Naive thymus-derived CD8-positive, alpha-beta T cell (primary cell): ENCODE measurements at regions not wholly inside any gene's neighbourhood (a gene's known extent, or its start where the extent isn't known, plus 50 kb on each side); places are given as distances from the start of the nearest gene placed in this dataset.

ENCODE experiments used
- ATAC-seq, 2 donors: fragments of 150-1000 bp; cut with Tn5 transposase in 1 of 2; sonication (Bioruptor Pico), chemical (Tn5 transposase) in 1 of 2; 1 replicate in 1 of 2; 2 replicates in 1 of 2; pipeline ENCODE4 v1.10.0; 2021; ENCODE audit warnings: mild to moderate bottlenecking in 2 of 2, moderate library complexity in 2 of 2
- POLR2A ChIA-PET: fragments of 350-600 bp; sonication (Branson Sonifier 250); formaldehyde crosslinking; loops from one replicate; lab custom pipeline; 2021; ENCODE audit warnings: antibody characterized with exemption; lab: Charles Lee
- DNase-seq, 10 donors: peaks; one replicate each; pipeline versions ENCODE4 v3.0.0 to v3.0.0-alpha.2; 2020 to 2022
- H3K27ac Mint-ChIP-seq, 10 donors: one replicate each; pipeline ENCODE4 v1.8.0; 2020 to 2022; ENCODE audit warnings: mild to moderate bottlenecking in 10 of 10, mixed read lengths in 10 of 10, moderate library complexity in 4 of 10, inconsistent platforms in 1 of 10
- H3K27me3 Mint-ChIP-seq, 5 donors: one replicate each; pipeline ENCODE4 v1.8.0; 2021 to 2022; ENCODE audit warnings: mixed read lengths in 5 of 5
- H3K36me3 Mint-ChIP-seq, 3 donors: one replicate each; pipeline ENCODE4 v1.8.0; 2020 to 2022; ENCODE audit warnings: mixed read lengths in 3 of 3, mild to moderate bottlenecking in 2 of 3, inconsistent platforms in 1 of 3
- H3K4me1 Mint-ChIP-seq, 4 donors: one replicate each; pipeline ENCODE4 v1.8.0; 2021 to 2022; ENCODE audit warnings: mixed read lengths in 4 of 4
- H3K4me3 Mint-ChIP-seq, 10 donors: one replicate each; pipeline ENCODE4 v1.8.0; 2020 to 2022; ENCODE audit warnings: mild to moderate bottlenecking in 10 of 10, mixed read lengths in 10 of 10, moderate library complexity in 6 of 10, inconsistent platforms in 1 of 10
- H3K9me3 Mint-ChIP-seq, 9 donors: one replicate each; pipeline ENCODE4 v1.8.0; 2020 to 2022; ENCODE audit warnings: mixed read lengths in 9 of 9, mild to moderate bottlenecking in 3 of 9, inconsistent platforms in 1 of 9, moderate library complexity in 1 of 9

DNA sequence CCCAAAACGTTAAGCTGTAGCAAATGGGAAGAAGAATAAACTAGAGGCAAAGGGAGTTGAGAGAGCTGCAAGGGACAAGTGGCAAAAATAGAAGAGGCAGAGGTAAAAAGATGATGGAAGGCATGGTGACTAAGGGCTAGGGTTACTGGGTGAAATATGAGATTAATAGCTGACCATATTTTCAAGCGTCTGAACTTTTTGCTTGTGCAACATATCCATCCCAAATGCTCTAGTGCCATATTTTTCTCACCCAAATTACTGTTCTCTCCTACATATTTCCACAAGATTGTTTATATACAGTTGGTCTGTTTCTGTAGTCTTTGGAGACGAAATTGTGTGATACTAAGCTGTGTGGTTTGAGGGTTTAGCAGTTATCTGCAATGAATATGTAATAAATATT lies 145.5 kb downstream of the GMNC start:
- no peak for ATAC-seq
- peaks cover 0 to 13% (median 3%) of the 10 kb centered on the region in 5 donors for H3K27me3 Mint-ChIP-seq
- no peak for DNase-seq
- H3K4me1 Mint-ChIP-seq = no peaks in the 10 kb centered on the region
- H3K9me3 Mint-ChIP-seq = peaks cover 0 to 1% (median 0%) of the 10 kb centered on the region in 9 donors
- POLR2A ChIA-PET = no interaction called here
- H3K4me3 Mint-ChIP-seq = no peak overlapping the region
- no peaks in the 10 kb centered on the region for H3K36me3 Mint-ChIP-seq
- no peak overlapping the region for H3K27ac Mint-ChIP-seq

- Mint-ChIP-seq H3K36me3 (no peaks in the 10 kb centered on the region), H3K9me3 (peaks cover 0 to under 1% (median 0%) of the 10 kb centered on the region in 9 donors), H3K27ac (no peak overlapping the region), H3K4me1 (no peaks in the 10 kb centered on the region), H3K4me3 (no peak overlapping the region), H3K27me3 (peaks cover 0 to 9% (median 3%) of the 10 kb centered on the region in 5 donors)
- no peak for ATAC-seq
- POLR2A ChIA-PET = no interaction called here
- no peak for DNase-seq
Measured at GRCh38 chr3:190716211-190716610, 146.3 kb downstream of the GMNC start.

DNA sequence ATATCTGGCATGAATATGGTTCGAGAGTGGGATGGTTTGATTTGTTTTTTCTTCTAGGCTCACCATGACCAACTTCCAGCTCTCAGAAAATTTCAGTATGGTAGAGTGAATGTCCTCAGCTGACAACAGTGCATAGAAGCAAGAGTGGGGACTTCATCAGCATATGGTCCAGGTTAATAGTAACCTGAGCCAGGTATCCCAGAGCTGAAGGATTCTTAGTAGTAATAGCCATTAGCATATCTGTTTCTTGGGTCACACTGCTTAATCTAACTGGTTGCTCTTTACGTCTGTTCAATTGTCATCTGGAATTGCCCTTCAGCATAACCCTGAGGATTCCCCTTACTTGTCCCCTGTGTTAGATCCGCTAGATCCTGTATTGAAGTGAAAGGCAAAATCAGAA lies 151.8 kb downstream of the GMNC start:
- Mint-ChIP-seq H3K27me3 (peaks cover 0 to 9% (median 3%) of the 10 kb centered on the region in 5 donors), H3K9me3 (no peaks in the 10 kb centered on the region), H3K4me1 (no peaks in the 10 kb centered on the region), H3K27ac (no peak overlapping the region), H3K4me3 (no peak overlapping the region), H3K36me3 (no peaks in the 10 kb centered on the region)
- no peak for DNase-seq
- ATAC-seq = no peak
- POLR2A ChIA-PET = no interaction called here

- Mint-ChIP-seq H3K4me1 (no peaks in the 10 kb centered on the region), H3K27ac (no peak overlapping the region), H3K27me3 (peaks cover 0 to 7% (median 3%) of the 10 kb centered on the region in 5 donors), H3K36me3 (no peaks in the 10 kb centered on the region), H3K9me3 (no peaks in the 10 kb centered on the region), H3K4me3 (no peak overlapping the region)
- DNase-seq (no peak), ATAC-seq (no peak)
- POLR2A ChIA-PET = no interaction called here
Measured at GRCh38 chr3:190709351-190709773, 153.1 kb downstream of the GMNC start.
